Endothelial cell (in vitro differentiated cells): ENCODE measurements at regions not wholly inside any gene's neighbourhood (a gene's known extent, or its start where the extent isn't known, plus 50 kb on each side); places are given as distances from the start of the nearest gene placed in this dataset.

Source experiments
- DNase-seq: peaks from one replicate; pipeline ENCODE4 v3.0.0; 2021; ENCODE audit warnings: low spot score
- H3K27ac Mint-ChIP-seq: one replicate; pipeline ENCODE4 v1.8.0; 2021; ENCODE audit warnings: mixed read lengths, inconsistent platforms; ENCODE audit not compliant: unreplicated experiment
- H3K27me3 Mint-ChIP-seq: one replicate; pipeline ENCODE4 v1.8.0; 2021; ENCODE audit warnings: mild to moderate bottlenecking, moderate library complexity, mixed read lengths, inconsistent platforms; ENCODE audit not compliant: unreplicated experiment
- H3K36me3 Mint-ChIP-seq: one replicate; pipeline ENCODE4 v1.8.0; 2021; ENCODE audit warnings: mild to moderate bottlenecking, low read depth, mixed read lengths, inconsistent platforms; ENCODE audit not compliant: unreplicated experiment
- H3K4me1 Mint-ChIP-seq: one replicate; pipeline ENCODE4 v1.8.0; 2021; ENCODE audit warnings: mild to moderate bottlenecking, mixed read lengths, inconsistent platforms; ENCODE audit not compliant: unreplicated experiment
- H3K4me3 Mint-ChIP-seq: one replicate; pipeline ENCODE4 v1.8.0; 2021; ENCODE audit warnings: mild to moderate bottlenecking, mixed read lengths, inconsistent platforms; ENCODE audit not compliant: unreplicated experiment
- H3K9me3 Mint-ChIP-seq: one replicate; pipeline ENCODE4 v1.8.0; 2021; ENCODE audit warnings: mixed read lengths, inconsistent platforms; ENCODE audit not compliant: unreplicated experiment
- TF ChIP-seq, protein P1 (sequence below): fragments of 200-600 bp; sonication (generic); IDR thresholded peaks from one replicate; pipeline ENCODE4 v1.5.0; 2021; ENCODE audit warnings: antibody characterized with exemption; ENCODE audit not compliant: unreplicated experiment

DNA sequence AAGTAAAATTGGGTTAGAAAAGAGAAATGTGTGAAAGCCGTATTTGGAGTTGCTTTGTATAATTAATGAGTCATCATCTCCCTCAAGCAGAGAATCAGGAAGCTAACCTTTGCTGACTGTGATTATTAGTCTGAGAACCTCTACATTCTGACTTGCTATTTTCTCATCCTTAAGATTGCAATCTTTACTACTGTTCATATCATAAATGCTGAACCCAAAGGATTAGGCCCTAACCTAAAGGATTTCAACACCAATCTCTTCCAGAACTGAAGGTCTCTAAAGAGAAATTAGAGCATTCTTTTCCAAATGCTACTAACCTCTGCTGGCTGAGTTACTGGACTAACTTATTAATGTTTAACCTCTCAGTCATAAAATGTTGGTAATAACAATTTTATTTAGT lies 538.1 kb upstream of the MEF2C start:
- no peak for DNase-seq
- Mint-ChIP-seq H3K4me1 (peaks cover 2% of the 10 kb centered on the region), H3K27me3 (no peaks in the 10 kb centered on the region), H3K36me3 (no peaks in the 10 kb centered on the region), H3K4me3 (no peak overlapping the region), H3K27ac (no peak overlapping the region), H3K9me3 (peaks cover 4% of the 10 kb centered on the region)
- TF ChIP-seq, protein P1, sequence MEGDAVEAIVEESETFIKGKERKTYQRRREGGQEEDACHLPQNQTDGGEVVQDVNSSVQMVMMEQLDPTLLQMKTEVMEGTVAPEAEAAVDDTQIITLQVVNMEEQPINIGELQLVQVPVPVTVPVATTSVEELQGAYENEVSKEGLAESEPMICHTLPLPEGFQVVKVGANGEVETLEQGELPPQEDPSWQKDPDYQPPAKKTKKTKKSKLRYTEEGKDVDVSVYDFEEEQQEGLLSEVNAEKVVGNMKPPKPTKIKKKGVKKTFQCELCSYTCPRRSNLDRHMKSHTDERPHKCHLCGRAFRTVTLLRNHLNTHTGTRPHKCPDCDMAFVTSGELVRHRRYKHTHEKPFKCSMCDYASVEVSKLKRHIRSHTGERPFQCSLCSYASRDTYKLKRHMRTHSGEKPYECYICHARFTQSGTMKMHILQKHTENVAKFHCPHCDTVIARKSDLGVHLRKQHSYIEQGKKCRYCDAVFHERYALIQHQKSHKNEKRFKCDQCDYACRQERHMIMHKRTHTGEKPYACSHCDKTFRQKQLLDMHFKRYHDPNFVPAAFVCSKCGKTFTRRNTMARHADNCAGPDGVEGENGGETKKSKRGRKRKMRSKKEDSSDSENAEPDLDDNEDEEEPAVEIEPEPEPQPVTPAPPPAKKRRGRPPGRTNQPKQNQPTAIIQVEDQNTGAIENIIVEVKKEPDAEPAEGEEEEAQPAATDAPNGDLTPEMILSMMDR = no peak

DNA sequence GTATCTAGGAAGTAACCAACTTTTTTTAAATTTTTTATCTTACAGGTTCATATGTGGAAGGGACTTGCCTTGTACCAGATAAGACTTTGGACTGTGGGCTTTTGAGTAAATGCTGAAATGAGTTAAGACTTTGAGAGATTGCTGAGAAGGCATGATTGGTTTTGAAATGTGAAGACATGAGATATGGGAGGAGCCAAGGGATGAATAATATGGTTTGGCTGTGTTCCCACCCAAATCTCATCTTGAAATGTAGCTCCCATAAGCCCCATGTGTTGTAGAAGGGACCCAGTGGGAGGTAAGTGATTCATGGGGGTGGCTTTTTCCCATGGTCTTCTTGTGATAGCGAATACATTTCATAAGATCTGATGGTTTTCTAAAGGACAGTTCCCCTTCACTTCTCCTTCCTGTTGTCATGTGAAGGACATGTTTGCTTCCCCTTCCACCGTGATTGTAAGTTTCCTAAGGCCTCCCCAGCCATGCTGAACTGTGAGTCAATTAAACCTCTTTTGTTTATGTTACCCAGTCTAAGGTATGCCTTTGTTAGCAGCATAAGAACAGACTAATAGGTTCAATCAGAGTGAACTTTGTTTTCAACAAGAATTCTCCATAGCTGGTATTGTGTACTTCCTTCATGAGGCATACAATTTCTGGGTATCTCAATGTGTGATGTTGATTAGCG lies 535.6 kb upstream of the MEF2C start:
- TF ChIP-seq, protein P1 = no peak
- Mint-ChIP-seq H3K4me3 (no peak overlapping the region), H3K9me3 (peaks cover 4% of the 10 kb centered on the region), H3K27ac (no peak overlapping the region), H3K4me1 (peaks cover 2% of the 10 kb centered on the region), H3K27me3 (no peaks in the 10 kb centered on the region), H3K36me3 (no peaks in the 10 kb centered on the region)
- DNase-seq = no peak

DNA sequence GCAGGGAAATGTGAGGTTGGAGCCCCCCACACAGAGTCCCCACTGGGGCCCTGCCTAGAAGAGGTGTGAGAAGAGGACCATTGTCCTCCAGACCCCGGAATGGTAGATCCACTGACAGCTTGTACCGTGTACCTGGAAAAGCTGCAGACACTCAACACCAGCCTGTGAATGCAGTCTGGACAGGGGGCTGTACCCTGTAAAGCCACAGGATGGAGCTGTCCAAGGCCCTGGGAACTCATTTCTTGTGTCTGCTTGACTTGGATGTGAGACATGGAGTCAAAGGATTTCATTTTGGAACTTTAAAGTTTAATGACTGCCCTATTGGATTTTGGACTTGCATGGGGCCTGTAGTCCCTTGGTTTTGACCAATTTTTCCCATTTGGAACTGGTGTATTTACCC lies 535.0 kb upstream of the MEF2C start:
- TF ChIP-seq, protein P1 = no peak
- H3K4me1 Mint-ChIP-seq = peaks cover 2% of the 10 kb centered on the region
- H3K4me3 Mint-ChIP-seq = no peak overlapping the region
- H3K9me3 Mint-ChIP-seq = peaks cover 4% of the 10 kb centered on the region
- no peak for DNase-seq
- H3K27me3 Mint-ChIP-seq = no peaks in the 10 kb centered on the region
- no peaks in the 10 kb centered on the region for H3K36me3 Mint-ChIP-seq
- H3K27ac Mint-ChIP-seq = no peak overlapping the region

DNA sequence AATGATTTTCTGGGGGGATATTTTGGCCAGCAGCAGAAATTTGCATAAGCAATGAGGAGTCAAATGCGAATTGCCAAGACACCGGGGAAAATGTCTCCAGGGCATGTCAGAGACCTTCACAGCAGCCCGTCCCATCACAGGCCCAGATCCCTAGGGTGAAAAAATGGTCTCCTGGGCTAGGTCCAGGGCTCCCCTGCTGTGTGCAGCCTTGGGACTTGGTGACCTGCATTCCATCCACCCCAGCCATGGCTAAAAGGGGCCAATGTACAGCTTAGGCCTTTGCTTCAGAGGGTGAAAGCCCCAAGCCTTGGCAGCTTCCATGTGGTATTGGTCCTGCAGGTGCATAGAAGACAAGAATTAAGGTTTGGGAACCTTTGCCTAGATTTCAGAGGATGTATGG lies 534.5 kb upstream of the MEF2C start:
- no peaks in the 10 kb centered on the region for H3K36me3 Mint-ChIP-seq
- H3K27ac Mint-ChIP-seq = no peak overlapping the region
- DNase-seq = no peak
- TF ChIP-seq, protein P1 = no peak
- no peaks in the 10 kb centered on the region for H3K9me3 Mint-ChIP-seq
- H3K4me1 Mint-ChIP-seq = peaks cover 2% of the 10 kb centered on the region
- no peaks in the 10 kb centered on the region for H3K27me3 Mint-ChIP-seq
- no peak overlapping the region for H3K4me3 Mint-ChIP-seq

DNA sequence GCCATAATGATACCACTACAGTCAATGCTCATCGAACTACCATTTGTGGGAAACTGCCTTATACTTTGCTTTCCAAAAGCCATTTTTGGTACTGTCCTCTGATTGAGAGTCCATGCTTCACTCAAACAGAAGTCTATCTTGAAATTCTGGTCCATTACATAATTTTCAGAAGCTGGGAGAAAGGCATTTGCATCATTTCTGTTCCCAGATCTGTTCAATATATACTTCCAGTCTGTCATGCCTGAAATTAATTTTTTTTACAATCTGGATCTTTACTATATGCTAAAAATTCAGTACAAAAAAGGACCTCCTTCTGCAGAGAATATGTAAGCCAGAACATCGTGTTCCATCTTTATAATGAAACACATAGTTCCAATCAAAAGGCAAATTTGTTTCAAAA lies 528.9 kb upstream of the MEF2C start:
- TF ChIP-seq, protein P1 = no peak
- Mint-ChIP-seq H3K27ac (no peak overlapping the region), H3K4me3 (no peak overlapping the region), H3K36me3 (no peaks in the 10 kb centered on the region), H3K9me3 (no peaks in the 10 kb centered on the region), H3K27me3 (no peaks in the 10 kb centered on the region), H3K4me1 (no peaks in the 10 kb centered on the region)
- no peak for DNase-seq
